ENCODE measurements at regions not wholly inside any gene's neighbourhood (a gene's known extent, or its start where the extent isn't known, plus 50 kb on each side); places are given as distances from the start of the nearest gene placed in this dataset.
A peak's percentile ranks its signal among the peaks of the same experiment; 100 is the strongest.

GRCh38 chr5:6806668-6807067 is 93.4 kb downstream of the TENT4A start:
- no peak for DNase-seq (ENCODE audit: low spot score)

- no peak for DNase-seq (ENCODE audit: low spot score)
These were observed 95.2 kb downstream of the TENT4A start for GRCh38 chr5:6808462-6808861.

GRCh38 chr5:6810641-6811405 is 97.6 kb downstream of the TENT4A start:
- no peak for DNase-seq (ENCODE audit: low spot score)

- no peak for DNase-seq (ENCODE audit: low spot score)
These were observed 98.9 kb downstream of the TENT4A start for GRCh38 chr5:6812091-6812490.

GRCh38 chr5:6812800-6813731 is 99.8 kb downstream of the TENT4A start:
- DNase-seq (ENCODE audit: low spot score): no peak

- DNase-seq (ENCODE audit: low spot score): no peak
These were observed 101.6 kb downstream of the TENT4A start for GRCh38 chr5:6814816-6815215.

- DNase-seq (ENCODE audit: low spot score): no peak
These were observed 105.6 kb downstream of the TENT4A start for GRCh38 chr5:6818594-6819511.

- DNase-seq (ENCODE audit: low spot score): no peak
These were observed 106.3 kb downstream of the TENT4A start for GRCh38 chr5:6819521-6819920.

GRCh38 chr5:6820851-6821479 is 107.7 kb downstream of the TENT4A start:
- DNase-seq (ENCODE audit: low spot score): peak; percentile 26

- no peak for DNase-seq (ENCODE audit: low spot score)
These were observed 108.8 kb downstream of the TENT4A start for GRCh38 chr5:6822068-6822467.

GRCh38 chr5:6822556-6823343 is 109.5 kb downstream of the TENT4A start:
- DNase-seq (ENCODE audit: low spot score): no peak

- DNase-seq (ENCODE audit: low spot score): no peak
These were observed 110.8 kb downstream of the TENT4A start for GRCh38 chr5:6823996-6824395.

GRCh38 chr5:6825678-6826244 is 112.5 kb downstream of the TENT4A start:
- no peak for DNase-seq (ENCODE audit: low spot score)

- no peak for DNase-seq (ENCODE audit: low spot score)
These were observed 113.5 kb downstream of the TENT4A start for GRCh38 chr5:6826756-6827155.

- DNase-seq (ENCODE audit: low spot score): peak; percentile 54
These were observed 114.4 kb downstream of the TENT4A start for GRCh38 chr5:6827526-6828219.

- peak; percentile 36 for DNase-seq (ENCODE audit: low spot score)
These were observed 116.0 kb downstream of the TENT4A start for GRCh38 chr5:6829150-6829784.

GRCh38 chr5:6830643-6831239 is 117.5 kb downstream of the TENT4A start:
- DNase-seq (ENCODE audit: low spot score): no peak

Measured in CD4-positive, alpha-beta T cell treated with Interleukin-2 at 100 ng/mL for 4 hours (primary cell).